Stimulated activated CD4-positive, alpha-beta T cell treated with anti-CD3 and anti-CD28 coated beads, TNF-alpha, amount 100 ng/mL, for 24 hours (primary cell): ENCODE measurements at regions not wholly inside any gene's neighbourhood (a gene's known extent, or its start where the extent isn't known, plus 50 kb on each side); places are given as distances from the start of the nearest gene placed in this dataset.

ENCODE experiments used
- DNase-seq, 3 experiments: peaks; one replicate each; pipeline ENCODE4 v3.0.0-alpha.2; 2020; ENCODE audit warnings: low read depth in 3 of 3

DNA sequence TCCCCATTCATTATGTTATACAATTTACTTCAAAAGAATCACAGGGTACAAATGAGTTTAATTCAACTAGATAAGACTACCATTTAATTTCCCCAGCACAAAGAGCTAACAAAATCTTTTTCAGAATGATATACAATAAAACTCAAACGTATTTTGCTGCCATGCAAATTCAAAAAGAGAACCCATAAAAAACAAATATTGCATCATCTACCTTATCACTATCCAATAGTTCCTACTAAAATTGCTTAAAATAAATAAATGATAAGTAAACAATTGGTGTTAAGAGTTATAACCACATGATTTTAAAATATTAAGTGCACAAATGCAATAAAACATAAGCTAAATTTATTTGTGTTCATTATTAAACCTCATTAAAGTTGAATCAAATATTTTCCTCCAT is 919.4 kb downstream of the SLITRK5 start:
- DNase-seq = no peak

- no peak for DNase-seq
These were observed 920.9 kb downstream of the SLITRK5 start for GRCh38 chr13:88592105-88592504.

GRCh38 chr13:88601949-88602348 is 930.8 kb downstream of the SLITRK5 start:
- no peak for DNase-seq

- no peak for DNase-seq
These were observed 931.9 kb downstream of the SLITRK5 start for GRCh38 chr13:88602786-88603777.

DNA sequence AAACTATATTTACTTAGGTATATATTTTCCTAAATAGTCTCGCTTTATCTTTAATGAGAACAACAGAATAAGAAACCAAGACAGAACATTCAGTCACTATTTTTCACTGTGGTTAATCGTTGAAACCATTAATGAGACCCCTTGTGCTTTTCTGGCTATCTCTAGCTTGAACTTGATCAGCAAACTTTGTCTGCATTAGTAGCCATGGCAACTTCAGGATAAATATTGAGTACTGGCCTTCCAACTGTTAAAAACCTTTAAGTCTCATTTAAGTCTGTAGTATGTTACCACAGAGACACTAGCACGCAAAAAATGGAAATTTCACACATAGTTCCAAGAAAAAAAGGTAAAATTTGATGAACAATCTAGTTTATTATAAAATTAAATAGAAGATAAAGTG is 946.0 kb downstream of the SLITRK5 start:
- no peak for DNase-seq

DNA sequence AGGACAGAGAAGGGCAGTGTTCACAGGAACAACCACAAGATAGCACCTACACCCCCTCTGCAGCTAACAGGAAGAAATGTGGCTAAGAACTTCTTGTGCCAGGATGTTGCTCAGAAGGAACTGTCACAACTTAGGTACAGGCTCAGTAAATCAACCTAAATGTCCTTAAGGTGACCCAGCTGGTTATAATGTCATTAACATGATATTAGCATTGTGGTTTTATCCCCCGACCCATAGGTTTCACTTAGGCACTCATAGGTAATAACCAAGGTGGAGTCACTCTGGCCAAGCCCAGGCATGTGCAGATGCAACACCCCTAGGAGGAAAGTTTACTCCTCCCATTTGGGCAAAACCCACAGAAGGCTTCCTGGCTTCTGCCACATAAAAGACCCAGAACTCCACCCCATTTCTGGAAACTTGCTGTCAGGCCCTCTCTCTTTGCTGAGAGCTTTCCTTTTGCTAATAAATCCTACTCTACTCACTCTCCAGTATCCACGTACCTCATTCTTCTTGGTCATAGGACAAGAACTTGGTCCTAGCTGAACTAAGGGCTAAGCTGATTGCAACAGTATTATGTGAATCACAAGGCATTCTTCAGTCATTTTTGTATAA is 951.3 kb downstream of the SLITRK5 start:
- DNase-seq = no peak

GRCh38 chr13:88623150-88623549 is 952.0 kb downstream of the SLITRK5 start:
- no peak for DNase-seq

- DNase-seq = no peak
These were observed 955.9 kb downstream of the SLITRK5 start for GRCh38 chr13:88627071-88627470.

DNA sequence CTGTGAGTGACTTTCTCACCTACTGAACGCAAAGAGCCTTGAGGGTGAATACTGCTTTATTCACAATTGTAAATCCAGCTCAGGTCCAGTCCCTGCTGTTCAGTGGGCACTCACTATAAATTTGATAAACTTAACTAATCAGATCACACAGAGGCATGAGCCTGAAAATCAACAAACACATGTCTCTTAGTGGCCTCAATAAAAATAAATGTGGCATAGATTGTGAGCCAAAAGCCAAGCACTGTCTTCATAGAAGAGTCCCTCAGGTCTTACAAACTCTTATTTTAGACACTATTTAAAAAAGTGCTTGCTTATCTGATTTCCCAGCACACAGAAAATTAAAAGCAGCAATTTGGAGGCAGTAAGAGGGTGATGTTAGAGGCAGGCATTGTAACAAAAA is 957.7 kb downstream of the SLITRK5 start:
- DNase-seq = no peak

- DNase-seq = no peak
These were observed 966.8 kb downstream of the SLITRK5 start for GRCh38 chr13:88637935-88638334.

GRCh38 chr13:88643233-88643632 is 972.1 kb downstream of the SLITRK5 start:
- DNase-seq = no peak

- no peak for DNase-seq
These were observed 977.6 kb downstream of the SLITRK5 start for GRCh38 chr13:88648598-88649373.

- DNase-seq = no peak
These were observed 978.7 kb downstream of the SLITRK5 start for GRCh38 chr13:88649855-88650254.

DNA sequence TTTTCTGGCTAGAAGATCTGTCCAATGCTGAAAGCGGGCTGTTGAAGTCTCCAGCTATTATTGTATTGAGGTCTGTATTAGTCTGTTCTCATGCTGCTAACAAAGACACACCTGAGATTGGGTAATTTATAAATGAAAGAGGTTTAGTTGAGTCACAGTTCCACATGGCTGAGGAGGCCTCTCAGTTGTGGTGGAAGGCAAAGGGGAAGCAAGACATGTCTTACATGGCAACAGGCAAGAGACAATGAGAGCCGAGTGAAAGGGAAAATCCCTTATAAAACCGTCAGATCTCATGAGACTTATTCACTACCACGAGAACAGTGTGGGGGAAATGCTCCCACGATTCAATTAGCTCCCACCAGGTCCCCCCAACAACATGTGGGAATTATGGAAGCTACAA is 980.4 kb downstream of the SLITRK5 start:
- DNase-seq = no peak

DNA sequence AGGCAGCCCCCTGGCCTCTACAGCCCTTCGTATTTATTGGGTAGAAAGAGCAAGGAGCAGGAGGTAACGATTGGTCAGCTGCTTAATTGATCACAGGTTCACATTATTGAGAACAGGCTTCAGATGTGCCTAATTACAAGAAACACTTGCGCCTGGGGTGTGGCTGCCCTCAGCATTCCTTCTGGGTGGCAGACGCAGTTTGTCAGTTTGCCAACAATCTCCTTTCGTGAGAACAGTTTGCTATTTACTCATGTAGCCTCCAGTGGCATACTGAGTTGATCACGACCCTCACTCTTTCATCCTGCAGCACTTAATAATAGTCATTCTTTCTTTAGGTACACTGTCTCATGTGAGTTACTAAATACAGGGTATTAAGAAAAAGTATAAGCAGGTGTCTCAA is 985.6 kb downstream of the SLITRK5 start:
- no peak for DNase-seq

DNA sequence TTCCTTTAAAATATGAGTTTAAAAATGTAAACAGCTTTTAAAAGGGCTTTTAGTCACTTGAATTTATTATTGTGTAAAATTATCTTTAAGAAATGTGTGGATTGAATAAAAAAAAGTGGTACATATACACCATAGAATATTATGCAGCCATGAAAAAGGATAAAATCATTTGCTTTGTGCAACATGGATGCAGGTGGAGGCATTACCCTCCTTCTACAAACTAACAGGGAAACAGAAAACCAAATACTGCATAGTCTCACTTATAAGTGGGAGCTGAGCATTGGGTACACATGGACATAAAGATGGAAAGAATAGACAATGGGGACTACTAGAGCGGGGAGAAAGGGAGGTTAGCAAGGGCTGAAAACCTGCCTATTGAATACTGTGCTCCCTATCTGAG is 999.3 kb downstream of the SLITRK5 start:
- DNase-seq = no peak

- DNase-seq = no peak
These were observed 1003.7 kb downstream of the SLITRK5 start for GRCh38 chr13:88674841-88675240.

DNA sequence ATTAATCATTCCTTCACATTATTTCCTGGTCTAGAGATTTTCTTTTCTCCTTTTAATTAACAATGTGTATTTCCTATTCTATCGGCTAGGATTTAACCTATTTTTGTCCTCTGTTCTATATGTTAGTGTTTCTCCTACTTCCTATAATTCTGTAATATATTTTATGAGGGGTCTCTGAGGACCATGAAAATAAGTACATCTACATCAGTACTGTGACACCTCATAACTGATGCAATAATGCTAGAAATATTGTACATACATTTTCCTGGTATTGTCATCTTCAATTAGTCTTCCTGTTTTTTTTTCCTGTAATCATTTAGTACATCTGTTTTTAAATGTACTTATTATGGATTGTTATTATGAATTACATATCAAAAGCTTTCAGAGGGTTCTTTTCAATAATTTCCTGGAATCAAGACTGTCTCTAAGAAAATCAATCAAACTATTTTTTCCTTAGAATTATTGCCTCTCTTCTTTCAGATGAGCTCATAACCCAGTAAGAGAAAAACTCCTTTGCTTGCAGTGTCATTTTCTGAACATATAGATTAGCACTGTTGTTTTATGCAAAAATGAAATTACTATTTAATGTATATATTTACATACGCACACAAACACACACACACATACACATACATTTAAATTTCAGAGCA is 1004.3 kb downstream of the SLITRK5 start:
- DNase-seq = no peak

DNA sequence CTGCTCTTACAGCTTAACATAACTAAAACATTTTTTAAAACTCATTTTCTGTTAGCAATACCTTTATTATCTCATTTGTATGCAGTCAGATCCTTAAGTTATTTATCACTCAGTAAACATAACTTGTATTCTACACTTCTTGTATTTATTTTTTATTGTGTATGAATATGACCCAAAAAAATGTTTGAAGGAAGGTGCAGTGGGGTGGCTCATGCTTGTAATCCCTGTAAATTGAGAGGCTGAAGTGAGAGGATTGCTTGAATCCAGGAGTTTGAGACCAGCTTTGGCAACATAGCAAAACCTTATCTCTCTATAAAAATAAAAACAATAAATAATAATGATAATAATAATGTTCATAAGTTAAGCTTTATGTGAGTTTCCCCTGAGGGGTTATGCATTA is 1004.8 kb downstream of the SLITRK5 start:
- DNase-seq = no peak

DNA sequence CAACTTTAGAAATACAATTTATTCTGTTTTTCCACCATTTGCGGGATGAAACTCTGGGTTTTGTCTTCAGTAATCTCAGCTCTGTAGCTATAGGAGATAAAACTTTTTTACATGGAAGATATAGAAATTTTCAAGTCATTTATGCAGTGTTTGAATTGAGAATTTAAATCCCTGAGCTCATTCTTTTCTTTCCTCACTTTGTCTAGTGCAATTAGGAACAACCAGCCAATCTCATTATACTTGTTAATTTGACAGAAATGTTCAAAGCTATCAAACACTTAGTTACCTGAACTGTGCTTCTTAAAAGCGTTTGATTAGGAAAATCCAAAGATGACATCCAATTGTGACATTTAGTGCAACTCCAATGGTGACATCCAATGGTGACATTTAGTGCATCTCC is 1014.3 kb downstream of the SLITRK5 start:
- no peak for DNase-seq

DNA sequence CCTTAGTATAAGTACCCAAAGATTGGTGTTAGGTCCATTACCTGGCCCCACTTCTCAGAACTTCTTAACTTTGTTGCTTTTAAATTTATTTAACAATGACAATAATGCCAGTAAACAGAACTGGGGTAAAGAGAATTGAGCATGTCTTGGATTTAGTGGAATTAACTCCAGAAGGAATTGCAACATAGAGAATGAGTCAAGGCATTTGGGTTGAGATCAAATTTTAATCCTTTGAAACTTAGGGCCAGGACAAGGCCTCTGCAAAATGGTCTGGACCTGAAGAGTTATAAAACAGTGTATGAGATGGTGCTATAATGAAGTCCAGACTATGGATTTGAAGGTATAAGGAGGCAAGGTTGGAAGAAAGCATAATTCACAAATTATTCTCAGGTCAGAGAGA is 1030.4 kb downstream of the SLITRK5 start:
- no peak for DNase-seq
